ENCODE measurements at regions not wholly inside any gene's neighbourhood (a gene's known extent, or its start where the extent isn't known, plus 50 kb on each side); places are given as distances from the start of the nearest gene placed in this dataset.
A peak's percentile ranks its signal among the peaks of the same experiment; 100 is the strongest.

DNA sequence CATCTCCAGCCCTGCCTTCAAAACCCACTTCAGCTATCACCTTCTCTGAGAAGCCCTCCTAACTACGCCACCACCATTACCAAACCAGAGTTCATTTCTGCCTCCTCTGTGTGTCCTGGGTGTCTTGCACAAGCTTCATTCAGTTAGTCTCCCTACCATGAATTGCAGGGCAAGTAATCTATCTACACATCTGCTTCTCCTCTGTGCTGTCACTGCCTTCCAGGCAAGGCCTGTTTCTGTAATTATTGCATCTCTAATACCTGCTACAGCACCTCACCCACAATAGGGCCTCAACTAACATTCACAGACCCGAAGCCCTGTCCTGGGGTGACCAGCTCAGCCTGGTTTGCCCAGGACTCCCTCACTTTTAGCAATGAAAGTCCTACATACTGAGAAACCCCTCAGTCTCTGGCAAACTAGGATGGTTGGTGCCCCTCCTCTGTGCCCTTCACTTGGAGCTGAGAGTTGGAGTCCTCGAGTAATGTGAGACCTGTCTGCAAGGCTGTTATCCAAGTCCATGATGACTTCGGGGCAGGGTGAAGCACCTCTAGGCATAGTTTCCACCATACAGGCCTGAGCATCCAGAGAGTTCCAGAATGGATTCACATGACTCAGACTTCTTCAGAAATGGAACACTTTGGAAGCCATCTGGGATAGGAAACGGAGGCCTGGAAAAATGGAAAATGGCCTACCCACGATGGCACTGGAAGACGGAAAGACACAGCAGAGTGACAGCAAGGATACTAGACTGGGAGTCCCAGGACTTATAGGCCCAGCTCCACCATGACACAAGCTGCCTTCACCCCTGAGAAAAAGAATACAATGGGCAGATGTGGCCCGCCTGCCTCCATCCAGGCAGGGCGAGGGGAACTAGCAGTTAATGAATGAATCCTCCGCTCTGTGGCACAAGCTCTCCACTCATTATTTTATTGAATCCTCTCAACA, 269.3 kb downstream of the BUD13 start:
- DNase-seq = no peak

GRCh38 chr11:116502641-116503061, 270.1 kb downstream of the BUD13 start:
- DNase-seq = no peak

- no peak for DNase-seq
Measured at GRCh38 chr11:116501728-116502127, 271.1 kb downstream of the BUD13 start.

DNA sequence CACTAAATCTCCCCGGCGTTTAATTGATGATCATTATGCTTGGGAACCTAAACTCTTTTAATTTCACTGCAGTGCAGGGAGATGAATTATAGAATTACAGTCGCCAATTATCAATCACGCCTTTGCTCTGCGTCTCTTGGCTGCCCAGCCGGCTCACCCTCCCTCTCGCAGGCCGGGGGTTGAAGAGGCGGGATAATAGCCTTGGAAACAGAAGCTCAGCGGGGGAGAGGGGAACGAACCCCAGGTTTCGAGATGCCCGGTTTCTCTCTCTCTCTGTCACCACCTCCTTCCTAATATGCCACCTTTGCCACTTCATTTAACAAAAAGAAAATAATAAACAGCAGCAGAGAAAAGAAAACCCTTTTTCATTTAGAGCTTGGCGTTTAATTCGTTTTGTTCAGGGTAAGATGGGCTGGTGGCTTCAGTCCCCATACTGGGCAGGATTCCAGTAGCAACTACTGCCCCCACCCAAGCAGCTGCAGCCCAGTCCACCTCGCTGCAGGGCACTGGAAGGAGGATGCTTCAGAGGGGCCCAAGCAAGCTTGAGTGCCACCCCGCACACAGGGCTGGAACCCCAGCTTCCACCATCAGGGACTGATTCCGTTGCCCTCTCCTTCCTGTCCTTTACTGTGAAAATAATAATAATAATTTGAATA, 271.7 kb downstream of the BUD13 start:
- no peak for DNase-seq

- DNase-seq = no peak
Measured at GRCh38 chr11:116500026-116500946, 272.5 kb downstream of the BUD13 start.

- DNase-seq = peak; percentile 92
Measured at GRCh38 chr11:116499396-116500003, 273.3 kb downstream of the BUD13 start.

DNA sequence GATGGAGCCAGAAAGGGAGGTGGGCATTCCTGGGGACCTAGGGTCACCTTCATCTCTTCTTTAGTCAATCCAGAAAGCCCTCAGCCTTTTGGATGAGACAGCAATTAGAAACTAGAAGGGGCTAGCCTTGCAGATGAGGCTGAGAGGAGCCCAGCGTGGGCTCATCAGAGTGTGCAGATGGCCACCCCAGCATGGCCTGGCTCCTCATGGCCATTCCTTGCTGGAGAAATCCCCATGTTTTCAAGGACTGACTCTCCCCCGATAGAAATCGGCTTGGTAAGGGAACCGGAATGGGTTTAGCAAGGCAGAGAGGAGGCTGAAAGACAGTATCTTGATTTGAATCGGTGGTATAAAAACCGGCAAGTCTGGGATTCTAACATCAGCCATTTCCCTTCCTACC, 274.6 kb downstream of the BUD13 start:
- no peak for DNase-seq

DNA sequence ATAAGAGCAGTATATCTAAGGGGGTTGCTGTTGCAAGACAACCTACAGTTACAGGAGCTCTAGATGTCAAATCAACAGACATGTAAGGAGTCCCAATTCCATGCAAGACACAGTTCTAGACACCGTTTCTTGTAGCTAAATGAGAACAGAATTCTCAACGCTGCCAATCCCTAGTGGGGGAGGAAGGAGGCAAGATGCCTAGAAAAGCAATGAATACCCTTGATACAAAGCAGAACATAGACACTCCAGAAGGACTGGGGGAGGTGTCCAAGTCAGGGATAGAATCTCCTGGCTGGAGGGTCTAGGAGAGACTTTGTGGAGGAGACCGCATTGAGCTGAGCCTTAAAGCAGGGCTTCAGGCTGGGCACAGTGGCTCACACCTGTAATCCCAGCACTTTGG, 280.2 kb downstream of the BUD13 start:
- no peak for DNase-seq

- DNase-seq = no peak
Measured at GRCh38 chr11:116488836-116489389, 283.9 kb downstream of the BUD13 start.

GRCh38 chr11:116485425-116485824, 287.4 kb downstream of the BUD13 start:
- DNase-seq = no peak

DNA sequence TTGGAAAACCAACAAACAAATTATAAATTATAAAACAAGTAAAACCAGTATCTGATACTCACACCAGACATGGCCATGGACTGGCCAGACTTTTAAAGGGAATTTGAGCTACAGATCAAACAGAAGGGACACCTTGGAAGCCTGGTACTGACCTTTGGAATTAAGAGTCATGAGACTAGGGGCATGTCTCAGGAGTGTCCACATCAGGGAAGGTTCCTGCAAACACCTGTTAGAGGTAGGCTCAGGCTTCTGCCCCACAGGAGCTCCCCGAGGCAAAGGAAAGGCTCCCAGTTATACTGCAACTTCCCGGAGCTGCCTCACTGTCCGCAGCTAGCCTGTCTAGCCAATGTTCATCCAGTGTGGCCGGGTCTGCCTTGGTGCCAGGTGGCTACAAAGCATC, 290.1 kb downstream of the BUD13 start:
- DNase-seq = no peak

- peak; percentile 14 for DNase-seq
Measured at GRCh38 chr11:116481126-116481675, 291.6 kb downstream of the BUD13 start.

DNA sequence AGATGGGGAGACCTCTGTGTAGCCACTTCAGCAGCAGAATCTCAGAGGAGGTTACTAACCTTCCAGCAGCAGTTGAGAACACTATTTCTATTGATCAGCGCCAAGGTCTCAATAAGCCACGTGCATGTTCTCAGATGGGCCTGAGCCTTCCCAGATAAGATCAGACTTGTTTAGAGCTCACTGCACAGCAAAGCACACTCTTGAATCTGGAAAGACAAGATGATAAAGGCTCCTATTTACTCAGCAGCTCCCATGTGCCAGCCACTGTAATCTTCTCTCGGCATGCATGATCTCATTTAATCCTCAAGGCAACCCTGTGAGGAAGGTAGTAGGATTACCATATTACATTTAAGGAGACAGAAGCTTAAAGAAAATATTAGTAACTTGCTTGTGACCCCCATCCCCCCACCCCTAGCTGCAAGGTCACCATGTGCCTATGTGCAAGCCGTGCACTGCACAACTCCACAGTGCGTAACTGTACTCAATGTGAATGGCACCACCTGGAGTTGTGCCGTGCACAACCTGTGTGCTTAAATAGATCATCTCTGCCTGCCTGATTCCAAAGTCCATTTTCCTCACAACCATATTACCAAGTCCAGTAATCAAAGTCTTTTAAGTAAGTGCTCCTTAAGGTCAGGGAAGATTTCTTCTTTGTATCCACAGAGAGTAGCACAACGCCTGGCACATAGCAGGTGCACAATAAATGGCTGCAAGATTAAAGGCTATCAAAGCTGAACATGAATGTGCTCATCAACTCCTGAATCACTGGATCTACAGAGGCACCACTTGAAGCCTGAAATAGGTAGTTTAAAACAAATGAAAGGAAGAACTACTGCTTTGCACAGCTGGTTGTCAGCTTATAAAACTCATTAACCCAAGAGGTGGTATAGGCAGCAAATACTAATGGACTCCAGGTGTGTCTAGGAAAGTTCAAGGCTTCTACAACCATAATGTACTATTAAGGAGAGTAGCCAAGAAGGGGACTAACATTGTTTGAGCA, 293.8 kb downstream of the BUD13 start:
- DNase-seq = no peak

DNA sequence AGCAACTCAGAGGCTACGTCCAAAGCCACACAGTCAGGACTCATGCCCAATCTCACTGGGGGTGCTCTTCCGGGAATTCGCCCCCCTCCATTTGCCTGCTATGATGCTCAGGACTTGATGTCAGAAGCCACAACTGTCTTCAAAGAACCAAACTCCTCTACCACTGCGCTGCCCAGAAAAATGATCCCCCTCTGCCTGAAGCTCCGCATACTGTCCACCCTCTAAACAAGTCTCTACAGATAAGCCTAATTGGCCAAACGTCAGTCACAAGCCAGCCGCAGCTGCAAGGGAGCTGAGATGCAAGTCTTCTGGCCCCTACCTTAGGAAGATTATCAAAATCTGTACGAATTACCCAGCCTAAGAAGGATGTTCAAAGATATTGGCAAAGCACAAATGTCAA, 294.6 kb downstream of the BUD13 start:
- DNase-seq = no peak

DNA sequence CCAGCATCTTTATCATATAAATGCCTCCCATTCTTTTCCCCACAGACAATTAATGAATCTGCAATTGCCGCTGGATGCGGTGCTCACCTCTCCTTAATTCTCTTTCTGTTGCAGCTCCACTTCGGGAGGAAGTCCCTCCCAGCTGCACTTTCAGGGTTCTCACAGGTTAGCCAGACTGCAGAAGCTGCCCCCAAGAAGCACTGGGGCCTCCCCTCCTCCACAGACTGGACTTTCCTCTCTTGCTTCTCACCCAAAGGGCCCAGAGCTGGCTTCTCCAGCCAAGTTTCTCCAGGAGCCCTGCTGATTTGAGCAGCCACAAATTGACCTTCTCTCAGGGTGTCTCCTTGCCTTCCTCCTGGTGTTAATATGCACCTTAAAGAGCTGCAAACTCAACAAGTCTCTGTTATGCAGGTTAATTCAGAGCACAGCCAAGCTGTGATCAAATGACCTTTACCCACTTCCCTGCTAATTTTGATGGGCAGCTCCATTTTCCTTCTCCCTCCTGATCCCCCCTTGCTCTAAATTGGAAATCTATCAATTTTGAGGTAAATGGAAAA, 298.9 kb downstream of the BUD13 start:
- no peak for DNase-seq

- DNase-seq = no peak
Measured at GRCh38 chr11:116473206-116473769, 299.5 kb downstream of the BUD13 start.

GRCh38 chr11:116472651-116473050, 300.1 kb downstream of the BUD13 start:
- DNase-seq = peak; percentile 78

DNA sequence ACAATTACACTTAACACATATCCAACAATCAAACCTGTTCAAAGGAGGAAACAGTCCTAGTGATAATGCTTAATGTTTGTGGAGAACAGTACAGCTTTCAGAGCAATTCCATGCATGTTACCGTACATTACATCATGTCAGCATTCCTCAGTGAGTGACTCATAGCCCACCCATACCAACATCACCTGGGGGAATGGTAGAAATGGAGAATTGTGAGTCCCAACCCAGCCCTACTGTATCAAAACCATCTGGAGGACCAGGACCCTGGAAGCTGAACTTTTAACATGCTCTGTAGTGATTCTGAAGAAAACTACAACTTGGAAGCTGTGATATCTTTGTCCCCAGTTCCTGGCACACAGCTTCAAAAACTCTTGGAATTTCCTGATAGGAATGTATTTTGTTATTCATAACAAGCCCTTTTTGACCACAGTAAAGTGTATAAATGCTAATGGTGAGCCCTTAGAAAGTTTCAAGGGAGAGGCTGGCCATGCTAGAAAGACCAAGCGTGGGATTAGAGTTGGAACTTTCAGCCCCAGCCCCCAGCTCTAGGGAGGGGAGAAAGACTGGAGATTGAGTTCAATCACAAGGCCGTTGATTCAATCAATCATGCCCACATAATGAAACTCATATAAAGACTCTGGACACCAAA, 301.1 kb downstream of the BUD13 start:
- DNase-seq = peak; percentile 93

- DNase-seq = no peak
Measured at GRCh38 chr11:116468699-116469098, 304.1 kb downstream of the BUD13 start.
